Erythroblast (primary cell): ENCODE measurements at regions not wholly inside any gene's neighbourhood (a gene's known extent, or its start where the extent isn't known, plus 50 kb on each side); places are given as distances from the start of the nearest gene placed in this dataset.

Experiments used
- GATA1 ChIP-seq: IDR thresholded peaks from 2 replicates; pipeline ENCODE4 v1.6.1; 2011; ENCODE audit warnings: low read depth, mild to moderate bottlenecking, control low read depth, low read length, moderate library complexity
- POLR2A ChIP-seq: IDR thresholded peaks from 2 replicates; pipeline ENCODE4 v1.6.1; 2011; ENCODE audit warnings: mild to moderate bottlenecking, low read length

DNA sequence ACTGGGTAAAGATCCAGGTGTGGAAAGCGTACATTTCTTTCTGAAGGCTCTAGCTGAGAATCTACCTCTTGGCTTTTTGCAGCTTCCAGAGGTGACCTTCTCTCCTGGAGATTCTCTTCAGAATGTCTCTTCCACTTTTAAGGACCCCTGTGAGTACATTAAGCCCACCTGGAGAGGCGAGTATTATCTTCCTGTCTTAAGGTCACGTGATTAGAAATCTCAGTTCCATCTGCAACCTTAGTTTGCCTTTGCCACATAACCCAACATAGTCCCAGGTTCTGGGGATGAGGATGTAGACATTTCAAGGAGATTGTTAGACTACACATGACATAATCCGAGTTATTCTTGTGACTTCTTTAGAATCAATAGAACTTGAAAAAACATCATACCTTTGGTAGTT, 665.5 kb upstream of the POM121L12 start:
- TF ChIP-seq POLR2A (no peak), GATA1 (no peak)
